ENCODE measurements at regions not wholly inside any gene's neighbourhood (a gene's known extent, or its start where the extent isn't known, plus 50 kb on each side); places are given as distances from the start of the nearest gene placed in this dataset.

GRCh38 chr5:87156631-87157030 is 111.1 kb upstream of the RASA1 start:
- Histone ChIP-seq H3K27me3 (no peaks in the 10 kb centered on the region), H3K4me3 (no peak overlapping the region), H3K27ac (no peak overlapping the region), H3K36me3 (no peaks in the 10 kb centered on the region), H3K4me1 (no peaks in the 10 kb centered on the region), H3K9me3 (no peaks in the 10 kb centered on the region)
- TF ChIP-seq POLR2A (IDR thresholded peaks at IDR 0.05): no peak
- no peak for TF ChIP-seq POLR2AphosphoS5 (IDR thresholded peaks at IDR 0.05)
- TF ChIP-seq EP300 (IDR thresholded peaks at IDR 0.05): no peak
- TF ChIP-seq CTCF (IDR thresholded peaks at IDR 0.05): no peak
- ATAC-seq: no peak
- WGBS, 2 donors (ENCODE audit: low coverage in 1 of 2): 24 to 34% methylated on average over 2 of the region's 2 CpGs

- Histone ChIP-seq H3K4me1 (no peaks in the 10 kb centered on the region), H3K27me3 (no peaks in the 10 kb centered on the region), H3K4me3 (no peak overlapping the region), H3K9me3 (no peaks in the 10 kb centered on the region), H3K27ac (no peak overlapping the region), H3K36me3 (no peaks in the 10 kb centered on the region)
- no peak for TF ChIP-seq CTCF (IDR thresholded peaks at IDR 0.05)
- no peak for TF ChIP-seq POLR2A (IDR thresholded peaks at IDR 0.05)
- no peak for TF ChIP-seq POLR2AphosphoS5 (IDR thresholded peaks at IDR 0.05)
- TF ChIP-seq EP300 (IDR thresholded peaks at IDR 0.05): no peak
- ATAC-seq: no peak
- WGBS, 2 donors (ENCODE audit: low coverage in 1 of 2): 54 to 59% methylated on average over 2 of the region's 2 CpGs
Observed at GRCh38 chr5:87164409-87164808, 103.3 kb upstream of the RASA1 start.

- TF ChIP-seq CTCF (IDR thresholded peaks at IDR 0.05) (no peak), POLR2AphosphoS5 (IDR thresholded peaks at IDR 0.05) (no peak), POLR2A (IDR thresholded peaks at IDR 0.05) (no peak), EP300 (IDR thresholded peaks at IDR 0.05) (no peak)
- Histone ChIP-seq H3K9me3 (no peaks in the 10 kb centered on the region), H3K27ac (no peak overlapping the region), H3K36me3 (no peaks in the 10 kb centered on the region), H3K4me1 (no peaks in the 10 kb centered on the region), H3K27me3 (no peaks in the 10 kb centered on the region), H3K4me3 (no peak overlapping the region)
- no peak for ATAC-seq
- 37 to 43% methylated on average over 8 of the region's 8 CpGs for WGBS, 2 donors (ENCODE audit: low coverage in 1 of 2)
Observed at GRCh38 chr5:87169300-87169991, 98.2 kb upstream of the RASA1 start.

- ATAC-seq: no peak
Observed at GRCh38 chr5:87170799-87171198, 96.9 kb upstream of the RASA1 start.

More at GRCh38 chr5:87170799-87171198, 96.9 kb upstream of the RASA1 start:
- 29 to 58% methylated on average over 1 to 3 of the region's 3 CpGs for WGBS, 2 donors (ENCODE audit: low coverage in 1 of 2)
- H3K4me1 ChIP-seq: no peaks in the 10 kb centered on the region
- no peak overlapping the region for H3K4me3 ChIP-seq
- no peak for TF ChIP-seq POLR2A (IDR thresholded peaks at IDR 0.05)
- TF ChIP-seq CTCF (IDR thresholded peaks at IDR 0.05): no peak
- H3K27me3 ChIP-seq: no peaks in the 10 kb centered on the region
- H3K9me3 ChIP-seq: no peaks in the 10 kb centered on the region
- no peaks in the 10 kb centered on the region for H3K36me3 ChIP-seq
- H3K27ac ChIP-seq: no peak overlapping the region
